ENCODE measurements at regions not wholly inside any gene's neighbourhood (a gene's known extent, or its start where the extent isn't known, plus 50 kb on each side); places are given as distances from the start of the nearest gene placed in this dataset.
"Not testable (repeated sequence)": the region's sequence is repeated elsewhere in the genome, so short reads cannot be mapped to it uniquely, and the experiment has no call there.

- H3K9ac ChIP-seq (ENCODE audit: low read length) = no peak overlapping the region
- H3K36me3 ChIP-seq (ENCODE audit: insufficient read depth, low read length) = no peaks in the 10 kb centered on the region
- no peaks in the 10 kb centered on the region for H3K27me3 ChIP-seq (ENCODE audit: control insufficient read depth in 1 of 2, insufficient read depth in 2 of 2, low read length in 2 of 2)
- H3K27ac ChIP-seq (ENCODE audit: low read depth, low read length) = no peak overlapping the region
- no peak overlapping the region for H3K4me3 ChIP-seq (ENCODE audit: low read depth in 1 of 2, low read length in 2 of 2)
- H3K9me3 ChIP-seq (ENCODE audit: low read length) = no peaks in the 10 kb centered on the region
- no peaks in the 10 kb centered on the region for H3K4me1 ChIP-seq (ENCODE audit: insufficient read depth, low read length)
These were observed 222.3 kb downstream of the SMAD2 start for GRCh38 chr18:47708206-47708605.

DNA sequence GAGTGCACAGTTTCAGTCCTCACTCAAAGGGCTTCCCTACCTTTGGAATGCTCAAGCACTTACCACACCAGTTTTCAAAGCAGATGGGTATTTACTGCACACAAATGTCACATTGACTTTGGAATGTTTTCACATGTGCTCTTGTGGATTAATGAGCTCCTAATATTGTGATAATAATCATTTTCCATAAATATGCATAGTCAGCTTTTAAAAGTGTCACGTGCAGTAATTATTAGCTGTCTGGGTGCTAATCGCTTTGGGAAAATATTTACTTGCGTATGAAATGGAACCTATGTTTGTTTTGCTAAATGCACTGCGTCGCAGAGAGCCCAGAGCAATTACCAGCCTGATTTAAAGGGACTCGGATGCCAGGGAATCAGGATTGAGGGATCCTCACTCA is 229.3 kb downstream of the SMAD2 start:
- no peak overlapping the region for H3K27ac ChIP-seq (ENCODE audit: low read depth, low read length)
- no peaks in the 10 kb centered on the region for H3K4me1 ChIP-seq (ENCODE audit: insufficient read depth, low read length)
- no peak overlapping the region for H3K4me3 ChIP-seq (ENCODE audit: low read depth in 1 of 2, low read length in 2 of 2)
- H3K27me3 ChIP-seq (ENCODE audit: control insufficient read depth in 1 of 2, insufficient read depth in 2 of 2, low read length in 2 of 2) = no peaks in the 10 kb centered on the region
- H3K9ac ChIP-seq (ENCODE audit: low read length) = no peak overlapping the region
- H3K9me3 ChIP-seq (ENCODE audit: low read length) = no peaks in the 10 kb centered on the region
- no peaks in the 10 kb centered on the region for H3K36me3 ChIP-seq (ENCODE audit: insufficient read depth, low read length)

- no peak overlapping the region for H3K4me3 ChIP-seq (ENCODE audit: low read depth in 1 of 2, low read length in 2 of 2)
- no peak overlapping the region for H3K9ac ChIP-seq (ENCODE audit: low read length)
- H3K27me3 ChIP-seq (ENCODE audit: control insufficient read depth in 1 of 2, insufficient read depth in 2 of 2, low read length in 2 of 2) = no peaks in the 10 kb centered on the region
- H3K9me3 ChIP-seq (ENCODE audit: low read length) = no peaks in the 10 kb centered on the region
- H3K27ac ChIP-seq (ENCODE audit: low read depth, low read length) = no peak overlapping the region
- no peaks in the 10 kb centered on the region for H3K36me3 ChIP-seq (ENCODE audit: insufficient read depth, low read length)
- no peaks in the 10 kb centered on the region for H3K4me1 ChIP-seq (ENCODE audit: insufficient read depth, low read length)
These were observed 233.6 kb downstream of the SMAD2 start for GRCh38 chr18:47696870-47697269.

DNA sequence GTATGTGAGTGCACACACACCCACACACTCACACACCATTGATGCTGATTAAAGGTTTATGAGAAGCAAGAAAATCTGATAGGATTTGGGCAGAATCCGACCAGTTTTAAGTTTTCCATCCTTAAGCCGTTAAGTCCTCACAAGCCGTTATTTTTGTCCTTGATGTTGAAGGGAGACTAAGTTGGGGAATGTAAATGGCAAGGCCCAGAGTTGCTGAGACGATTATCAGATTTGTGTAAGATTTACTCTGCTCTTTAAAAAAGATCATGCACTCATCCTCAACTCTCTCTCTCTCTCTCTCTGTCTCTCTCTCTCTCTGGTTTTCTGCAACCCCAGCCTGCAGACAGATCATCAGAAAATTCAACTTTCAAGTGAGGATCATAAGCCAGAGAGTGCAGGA is 238.8 kb downstream of the SMAD2 start:
- no peak overlapping the region for H3K27ac ChIP-seq (ENCODE audit: low read depth, low read length)
- H3K4me3 ChIP-seq (ENCODE audit: low read depth in 1 of 2, low read length in 2 of 2) = no peak overlapping the region
- H3K27me3 ChIP-seq (ENCODE audit: control insufficient read depth in 1 of 2, insufficient read depth in 2 of 2, low read length in 2 of 2) = no peaks in the 10 kb centered on the region
- no peaks in the 10 kb centered on the region for H3K4me1 ChIP-seq (ENCODE audit: insufficient read depth, low read length)
- no peaks in the 10 kb centered on the region for H3K36me3 ChIP-seq (ENCODE audit: insufficient read depth, low read length)
- H3K9ac ChIP-seq (ENCODE audit: low read length) = no peak overlapping the region
- no peaks in the 10 kb centered on the region for H3K9me3 ChIP-seq (ENCODE audit: low read length)

GRCh38 chr18:47690778-47691177 is 239.7 kb downstream of the SMAD2 start:
- not testable (repeated sequence) for H3K9ac ChIP-seq (ENCODE audit: low read length); H3K27me3 ChIP-seq (ENCODE audit: control insufficient read depth in 1 of 2, insufficient read depth in 2 of 2, low read length in 2 of 2); H3K9me3 ChIP-seq (ENCODE audit: low read length); H3K27ac ChIP-seq (ENCODE audit: low read depth, low read length); H3K4me1 ChIP-seq (ENCODE audit: insufficient read depth, low read length); H3K36me3 ChIP-seq (ENCODE audit: insufficient read depth, low read length); H3K4me3 ChIP-seq (ENCODE audit: low read depth in 1 of 2, low read length in 2 of 2)

DNA sequence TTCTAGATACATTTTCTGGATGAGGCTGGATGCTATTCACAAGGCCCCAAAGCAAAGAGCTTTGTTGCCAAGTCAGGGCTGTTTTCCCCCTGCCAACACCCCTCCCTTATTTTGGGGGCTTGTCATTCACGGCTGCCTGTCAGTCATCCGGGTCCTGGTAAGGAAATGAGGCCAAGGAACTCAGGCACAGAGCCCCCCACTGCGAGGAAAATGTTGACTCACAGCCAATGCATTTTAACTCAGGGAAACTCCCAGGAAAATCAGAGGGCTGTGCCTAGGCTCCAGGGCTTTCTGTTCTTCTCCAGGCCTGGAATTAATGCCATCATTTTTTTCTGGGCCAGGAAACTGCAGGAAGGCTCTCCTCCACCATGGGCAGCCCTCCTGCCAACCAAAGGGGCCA is 241.1 kb downstream of the SMAD2 start:
- H3K36me3 ChIP-seq (ENCODE audit: insufficient read depth, low read length) = no peaks in the 10 kb centered on the region
- no peaks in the 10 kb centered on the region for H3K9me3 ChIP-seq (ENCODE audit: low read length)
- H3K9ac ChIP-seq (ENCODE audit: low read length) = no peak overlapping the region
- no peaks in the 10 kb centered on the region for H3K4me1 ChIP-seq (ENCODE audit: insufficient read depth, low read length)
- H3K27ac ChIP-seq (ENCODE audit: low read depth, low read length) = no peak overlapping the region
- H3K4me3 ChIP-seq (ENCODE audit: low read depth in 1 of 2, low read length in 2 of 2) = no peak overlapping the region
- no peaks in the 10 kb centered on the region for H3K27me3 ChIP-seq (ENCODE audit: control insufficient read depth in 1 of 2, insufficient read depth in 2 of 2, low read length in 2 of 2)

- Histone ChIP-seq H3K9me3 (ENCODE audit: low read length) (no peaks in the 10 kb centered on the region), H3K9ac (ENCODE audit: low read length) (no peak overlapping the region), H3K4me3 (ENCODE audit: low read depth in 1 of 2, low read length in 2 of 2) (no peak overlapping the region), H3K27ac (ENCODE audit: low read depth, low read length) (no peak overlapping the region), H3K27me3 (ENCODE audit: control insufficient read depth in 1 of 2, insufficient read depth in 2 of 2, low read length in 2 of 2) (no peaks in the 10 kb centered on the region), H3K36me3 (ENCODE audit: insufficient read depth, low read length) (no peaks in the 10 kb centered on the region), H3K4me1 (ENCODE audit: insufficient read depth, low read length) (no peaks in the 10 kb centered on the region)
These were observed 243.7 kb downstream of the SMAD2 start for GRCh38 chr18:47686806-47687205.

GRCh38 chr18:47683774-47684173 is 246.7 kb downstream of the SMAD2 start:
- Histone ChIP-seq H3K9me3 (ENCODE audit: low read length) (no peaks in the 10 kb centered on the region), H3K4me3 (ENCODE audit: low read depth in 1 of 2, low read length in 2 of 2) (no peak overlapping the region), H3K36me3 (ENCODE audit: insufficient read depth, low read length) (no peaks in the 10 kb centered on the region), H3K9ac (ENCODE audit: low read length) (no peak overlapping the region), H3K4me1 (ENCODE audit: insufficient read depth, low read length) (no peaks in the 10 kb centered on the region), H3K27ac (ENCODE audit: low read depth, low read length) (no peak overlapping the region), H3K27me3 (ENCODE audit: control insufficient read depth in 1 of 2, insufficient read depth in 2 of 2, low read length in 2 of 2) (no peaks in the 10 kb centered on the region)

- Histone ChIP-seq H3K9me3 (ENCODE audit: low read length) (no peaks in the 10 kb centered on the region), H3K36me3 (ENCODE audit: insufficient read depth, low read length) (no peaks in the 10 kb centered on the region), H3K27me3 (ENCODE audit: control insufficient read depth in 1 of 2, insufficient read depth in 2 of 2, low read length in 2 of 2) (no peaks in the 10 kb centered on the region), H3K27ac (ENCODE audit: low read depth, low read length) (no peak overlapping the region), H3K4me3 (ENCODE audit: low read depth in 1 of 2, low read length in 2 of 2) (no peak overlapping the region), H3K4me1 (ENCODE audit: insufficient read depth, low read length) (no peaks in the 10 kb centered on the region), H3K9ac (ENCODE audit: low read length) (no peak overlapping the region)
These were observed 247.6 kb downstream of the SMAD2 start for GRCh38 chr18:47682876-47683275.

GRCh38 chr18:47680488-47680887 is 250.0 kb downstream of the SMAD2 start:
- Histone ChIP-seq H3K9me3 (ENCODE audit: low read length) (no peaks in the 10 kb centered on the region), H3K27ac (ENCODE audit: low read depth, low read length) (no peak overlapping the region), H3K4me1 (ENCODE audit: insufficient read depth, low read length) (no peaks in the 10 kb centered on the region), H3K27me3 (ENCODE audit: control insufficient read depth in 1 of 2, insufficient read depth in 2 of 2, low read length in 2 of 2) (no peaks in the 10 kb centered on the region), H3K4me3 (ENCODE audit: low read depth in 1 of 2, low read length in 2 of 2) (no peak overlapping the region), H3K9ac (ENCODE audit: low read length) (no peak overlapping the region), H3K36me3 (ENCODE audit: insufficient read depth, low read length) (no peaks in the 10 kb centered on the region)

DNA sequence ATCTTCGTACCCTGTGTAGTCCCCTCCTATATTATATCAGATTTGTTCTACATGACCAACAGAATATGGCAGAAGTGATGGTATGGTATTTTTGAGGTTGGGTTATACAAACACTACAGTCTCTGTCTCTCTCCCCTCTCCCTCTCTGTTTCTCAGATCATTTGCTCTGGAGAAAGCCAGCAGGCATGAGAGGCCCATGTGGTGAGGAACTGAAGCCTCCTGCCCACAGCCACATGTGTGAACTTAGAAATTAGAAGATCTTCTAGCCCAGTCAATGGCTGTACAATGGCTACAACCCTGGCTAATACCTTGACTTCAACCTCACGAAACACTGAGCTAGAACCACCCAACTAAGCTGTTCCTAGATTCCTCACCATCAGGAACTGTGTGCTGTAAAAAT is 250.6 kb downstream of the SMAD2 start:
- H3K27ac ChIP-seq (ENCODE audit: low read depth, low read length) = no peak overlapping the region
- no peaks in the 10 kb centered on the region for H3K4me1 ChIP-seq (ENCODE audit: insufficient read depth, low read length)
- H3K27me3 ChIP-seq (ENCODE audit: control insufficient read depth in 1 of 2, insufficient read depth in 2 of 2, low read length in 2 of 2) = no peaks in the 10 kb centered on the region
- H3K9ac ChIP-seq (ENCODE audit: low read length) = no peak overlapping the region
- H3K4me3 ChIP-seq (ENCODE audit: low read depth in 1 of 2, low read length in 2 of 2) = no peak overlapping the region
- no peaks in the 10 kb centered on the region for H3K36me3 ChIP-seq (ENCODE audit: insufficient read depth, low read length)
- no peaks in the 10 kb centered on the region for H3K9me3 ChIP-seq (ENCODE audit: low read length)

- Histone ChIP-seq H3K9me3 (ENCODE audit: low read length) (no peaks in the 10 kb centered on the region), H3K4me3 (ENCODE audit: low read depth in 1 of 2, low read length in 2 of 2) (no peak overlapping the region)
These were observed 252.5 kb downstream of the SMAD2 start for GRCh38 chr18:47677952-47678351.

More at GRCh38 chr18:47677952-47678351, 252.5 kb downstream of the SMAD2 start:
- no peak overlapping the region for H3K9ac ChIP-seq (ENCODE audit: low read length)
- H3K27me3 ChIP-seq (ENCODE audit: control insufficient read depth in 1 of 2, insufficient read depth in 2 of 2, low read length in 2 of 2) = no peaks in the 10 kb centered on the region
- no peaks in the 10 kb centered on the region for H3K36me3 ChIP-seq (ENCODE audit: insufficient read depth, low read length)
- no peak overlapping the region for H3K27ac ChIP-seq (ENCODE audit: low read depth, low read length)
- no peaks in the 10 kb centered on the region for H3K4me1 ChIP-seq (ENCODE audit: insufficient read depth, low read length)

Data from muscle layer of colon (tissue), 2 donors.